GM10266 (cell line): ENCODE measurements at regions not wholly inside any gene's neighbourhood (a gene's known extent, or its start where the extent isn't known, plus 50 kb on each side); places are given as distances from the start of the nearest gene placed in this dataset.

Source experiments
- DNase-seq: peaks from one replicate; pipeline ENCODE4 v3.0.0; 2012; ENCODE audit errors: extremely low spot score
- TF ChIP-seq, protein P1 (sequence below): IDR thresholded peaks from 2 replicates; pipeline ENCODE4 v1.5.1; 2012; ENCODE audit warnings: mild to moderate bottlenecking, low read depth; ENCODE audit not compliant: control insufficient read depth, insufficient read depth; ENCODE audit errors: missing control alignments

- TF ChIP-seq, protein P1, sequence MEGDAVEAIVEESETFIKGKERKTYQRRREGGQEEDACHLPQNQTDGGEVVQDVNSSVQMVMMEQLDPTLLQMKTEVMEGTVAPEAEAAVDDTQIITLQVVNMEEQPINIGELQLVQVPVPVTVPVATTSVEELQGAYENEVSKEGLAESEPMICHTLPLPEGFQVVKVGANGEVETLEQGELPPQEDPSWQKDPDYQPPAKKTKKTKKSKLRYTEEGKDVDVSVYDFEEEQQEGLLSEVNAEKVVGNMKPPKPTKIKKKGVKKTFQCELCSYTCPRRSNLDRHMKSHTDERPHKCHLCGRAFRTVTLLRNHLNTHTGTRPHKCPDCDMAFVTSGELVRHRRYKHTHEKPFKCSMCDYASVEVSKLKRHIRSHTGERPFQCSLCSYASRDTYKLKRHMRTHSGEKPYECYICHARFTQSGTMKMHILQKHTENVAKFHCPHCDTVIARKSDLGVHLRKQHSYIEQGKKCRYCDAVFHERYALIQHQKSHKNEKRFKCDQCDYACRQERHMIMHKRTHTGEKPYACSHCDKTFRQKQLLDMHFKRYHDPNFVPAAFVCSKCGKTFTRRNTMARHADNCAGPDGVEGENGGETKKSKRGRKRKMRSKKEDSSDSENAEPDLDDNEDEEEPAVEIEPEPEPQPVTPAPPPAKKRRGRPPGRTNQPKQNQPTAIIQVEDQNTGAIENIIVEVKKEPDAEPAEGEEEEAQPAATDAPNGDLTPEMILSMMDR: no peak
- DNase-seq: no peak
These were observed 52.2 kb upstream of the SPACA1 start for GRCh38 chr6:87995461-87995860.

- DNase-seq: no peak
- TF ChIP-seq, protein P1: no peak
These were observed 54.3 kb upstream of the SPACA1 start for GRCh38 chr6:87993356-87993755.

DNA sequence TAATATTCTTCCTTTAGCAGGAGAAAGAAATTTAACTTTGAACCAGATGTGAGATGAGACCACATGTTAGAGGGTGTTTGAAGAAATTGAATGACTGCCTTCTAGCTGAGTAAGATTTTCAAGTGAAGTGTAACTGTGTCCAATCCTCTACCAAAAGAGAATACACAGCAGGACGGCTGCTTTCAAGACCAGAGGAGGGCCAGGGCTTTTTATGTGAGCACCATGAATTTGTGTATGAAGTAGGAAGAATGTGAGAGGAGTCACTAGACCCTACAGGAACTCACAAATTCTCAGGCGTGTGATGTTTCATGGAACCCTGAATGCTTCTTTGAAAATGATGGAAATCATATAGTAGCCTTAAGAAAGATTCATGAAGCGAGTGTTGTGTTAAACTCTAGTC lies 56.8 kb upstream of the SPACA1 start:
- TF ChIP-seq, protein P1: no peak
- no peak for DNase-seq

DNA sequence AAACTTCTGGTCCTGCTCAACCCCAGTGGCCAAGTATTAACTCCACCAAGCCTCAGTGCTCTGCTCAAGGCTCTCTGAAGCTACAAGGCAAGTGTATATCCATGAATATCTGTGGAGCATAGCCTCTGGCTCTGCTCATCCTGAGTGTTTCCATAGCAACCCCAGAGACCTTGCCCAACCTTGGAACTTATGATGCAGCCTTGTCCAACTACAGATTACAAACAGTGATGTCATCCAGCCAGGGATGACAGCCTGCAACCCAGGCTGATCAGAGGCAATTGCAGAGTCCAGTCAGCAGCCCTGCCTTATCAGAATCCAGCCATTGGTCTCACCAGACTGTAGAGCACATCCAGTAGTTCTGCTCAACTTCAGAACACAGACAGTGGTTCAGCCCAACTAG lies 65.5 kb upstream of the SPACA1 start:
- TF ChIP-seq, protein P1: no peak

GRCh38 chr6:87979737-87980136 lies 67.9 kb upstream of the SPACA1 start:
- DNase-seq: no peak
- TF ChIP-seq, protein P1: no peak

More for the DNA sequence above, 65.5 kb upstream of the SPACA1 start:
- no peak for DNase-seq

DNA sequence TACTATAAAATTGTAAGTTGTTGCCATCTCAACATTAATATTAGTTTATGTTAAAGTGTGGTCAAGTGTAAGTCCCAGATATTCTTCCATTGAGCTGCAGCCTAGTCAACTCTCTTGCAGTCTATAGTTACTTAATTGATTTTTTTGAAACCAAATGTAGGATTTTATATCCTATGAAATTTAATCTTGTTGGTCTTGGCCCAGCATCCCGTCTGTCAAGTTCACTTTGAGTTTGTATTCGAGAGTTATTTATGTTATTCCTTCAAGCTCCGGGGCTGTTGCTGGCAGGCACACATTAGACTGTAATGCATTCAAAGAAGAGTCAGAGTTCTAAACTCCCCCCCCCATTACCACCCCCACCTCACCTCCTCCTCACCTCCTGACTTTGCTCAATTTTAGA lies 71.0 kb upstream of the SPACA1 start:
- no peak for DNase-seq
- TF ChIP-seq, protein P1: no peak

DNA sequence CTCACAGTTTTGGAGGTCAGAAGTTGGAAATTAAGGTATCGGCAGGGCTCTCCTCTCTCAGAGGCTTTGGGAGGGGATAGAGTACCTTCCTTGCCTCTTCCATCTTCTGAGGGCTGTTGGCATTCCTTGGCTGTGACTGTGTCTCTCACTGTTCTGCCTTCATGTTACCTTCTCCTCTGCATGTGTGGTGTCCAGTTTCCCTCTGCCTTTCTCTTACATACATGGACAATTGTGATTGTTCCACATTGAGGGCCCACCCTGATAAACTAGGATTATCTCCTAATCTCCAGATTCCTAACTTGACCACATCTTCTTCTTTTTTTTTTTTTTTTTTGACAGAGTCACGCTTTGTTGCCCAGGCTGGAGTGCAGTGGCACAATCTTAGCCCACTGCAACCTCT lies 72.1 kb upstream of the SPACA1 start:
- TF ChIP-seq, protein P1: no peak
- no peak for DNase-seq
